Mononuclear cell (primary cell): ENCODE measurements at regions not wholly inside any gene's neighbourhood (a gene's known extent, or its start where the extent isn't known, plus 50 kb on each side); places are given as distances from the start of the nearest gene placed in this dataset.

Experiments used
- H3K27me3 ChIP-seq: 2 replicates; pipeline ENCODE4 v1.6.0; 2011; ENCODE audit warnings: low read length, control low read depth; ENCODE audit not compliant: insufficient read depth
- H3K4me1 ChIP-seq: 2 replicates; pipeline ENCODE4 v1.5.1; 2011; ENCODE audit warnings: mild to moderate bottlenecking, low read length, control low read depth; ENCODE audit not compliant: insufficient read depth
- H3K4me3 ChIP-seq: 2 replicates; pipeline ENCODE4 v1.5.1; 2011; ENCODE audit warnings: mild to moderate bottlenecking, low read length, moderate library complexity
- H3K9me3 ChIP-seq: 2 replicates; pipeline ENCODE4 v1.5.1; 2011; ENCODE audit warnings: low read depth, mild to moderate bottlenecking, control low read depth, low read length

DNA sequence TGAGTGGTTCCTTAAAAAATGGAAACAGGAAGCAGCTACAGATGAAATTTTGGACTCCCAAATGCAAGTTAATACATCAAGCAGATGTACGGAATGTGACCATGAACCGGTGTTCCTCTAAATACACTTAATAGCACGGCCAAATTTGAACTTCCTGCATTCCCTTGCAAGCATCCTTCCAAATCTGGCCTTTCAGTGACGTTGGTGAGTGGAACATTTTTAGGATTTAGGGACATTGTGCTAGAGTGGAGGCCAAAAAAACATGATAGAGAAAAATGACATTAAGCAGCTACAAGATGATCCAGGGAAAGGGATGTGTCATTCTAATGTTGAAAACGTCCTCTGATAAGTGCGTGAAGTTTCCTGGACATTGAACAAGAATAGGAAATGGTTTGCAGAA, 62.1 kb downstream of the CTAGE1 start:
- H3K4me3 ChIP-seq = no peak overlapping the region
- no peaks in the 10 kb centered on the region for H3K9me3 ChIP-seq
- H3K4me1 ChIP-seq = no peaks in the 10 kb centered on the region
- peaks cover 7% of the 10 kb centered on the region for H3K27me3 ChIP-seq

DNA sequence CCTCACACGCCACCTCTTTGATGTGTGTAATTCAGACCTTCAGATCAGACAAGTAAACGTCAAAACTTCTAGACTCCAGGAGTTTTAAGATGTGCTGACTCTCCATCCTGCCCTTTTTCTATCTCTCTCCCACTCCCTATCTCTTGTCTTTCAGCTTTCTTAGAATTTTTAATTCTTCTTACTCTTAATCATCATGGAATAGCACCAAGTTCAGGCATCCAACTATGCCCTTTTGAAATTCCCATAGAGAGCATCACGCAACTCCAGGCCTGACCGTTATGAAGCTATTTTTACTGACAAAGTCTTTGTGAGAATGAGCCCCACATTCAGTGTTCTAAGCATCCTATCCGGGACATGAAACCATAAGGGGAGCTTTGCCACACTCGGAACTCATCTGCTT, 62.6 kb downstream of the CTAGE1 start:
- no peaks in the 10 kb centered on the region for H3K9me3 ChIP-seq
- no peaks in the 10 kb centered on the region for H3K4me1 ChIP-seq
- no peak overlapping the region for H3K4me3 ChIP-seq
- peaks cover 12% of the 10 kb centered on the region for H3K27me3 ChIP-seq

DNA sequence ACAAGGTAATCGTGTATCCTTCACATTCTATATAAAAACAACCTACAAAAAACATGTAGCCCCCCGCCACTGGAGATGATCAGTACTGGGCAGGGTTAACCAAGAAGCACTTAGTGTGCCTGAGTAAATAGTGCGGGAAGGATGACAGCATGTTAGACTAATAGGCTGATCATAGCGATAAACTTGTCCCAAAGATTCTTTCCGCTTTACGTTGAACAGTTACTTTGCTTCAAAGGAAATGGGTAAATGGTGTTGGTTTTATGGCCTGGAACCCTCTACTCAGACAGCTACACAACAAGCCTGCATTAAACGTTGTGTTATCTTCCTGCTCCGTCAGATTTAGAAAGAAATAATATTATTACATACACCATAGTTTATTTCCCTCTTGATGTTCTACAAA, 67.7 kb downstream of the CTAGE1 start:
- Histone ChIP-seq H3K9me3 (no peaks in the 10 kb centered on the region), H3K4me3 (no peak overlapping the region), H3K27me3 (peaks cover 58% of the 10 kb centered on the region), H3K4me1 (peaks cover 19% of the 10 kb centered on the region)

DNA sequence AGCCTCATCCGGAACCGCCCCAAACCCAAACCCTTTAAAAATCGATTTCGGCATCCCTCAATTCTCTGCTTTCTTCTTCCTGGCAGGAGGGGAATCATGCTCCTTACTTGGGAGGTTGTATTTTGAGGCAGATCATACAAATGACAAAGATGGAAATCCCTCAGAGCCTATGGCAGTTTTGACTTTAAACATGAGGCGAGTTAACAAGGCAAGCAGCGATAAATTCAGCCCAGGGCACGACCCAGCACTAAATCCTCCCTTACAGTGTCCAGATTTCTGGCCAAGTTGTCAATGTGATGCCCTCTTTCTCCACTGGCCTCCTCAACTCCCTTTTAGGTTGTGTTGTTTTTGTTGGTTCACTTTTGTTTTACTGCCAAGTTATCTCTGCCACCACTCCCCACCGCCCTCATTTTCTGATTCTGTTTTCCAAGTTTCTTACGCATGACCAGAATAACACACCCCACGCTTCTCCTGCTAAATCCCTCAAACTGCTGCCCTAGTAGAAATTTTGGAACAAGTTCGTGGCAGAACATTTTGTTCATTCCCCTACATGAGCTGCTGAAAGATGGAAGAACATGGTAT, 68.3 kb downstream of the CTAGE1 start:
- H3K27me3 ChIP-seq = peaks cover 58% of the 10 kb centered on the region

DNA sequence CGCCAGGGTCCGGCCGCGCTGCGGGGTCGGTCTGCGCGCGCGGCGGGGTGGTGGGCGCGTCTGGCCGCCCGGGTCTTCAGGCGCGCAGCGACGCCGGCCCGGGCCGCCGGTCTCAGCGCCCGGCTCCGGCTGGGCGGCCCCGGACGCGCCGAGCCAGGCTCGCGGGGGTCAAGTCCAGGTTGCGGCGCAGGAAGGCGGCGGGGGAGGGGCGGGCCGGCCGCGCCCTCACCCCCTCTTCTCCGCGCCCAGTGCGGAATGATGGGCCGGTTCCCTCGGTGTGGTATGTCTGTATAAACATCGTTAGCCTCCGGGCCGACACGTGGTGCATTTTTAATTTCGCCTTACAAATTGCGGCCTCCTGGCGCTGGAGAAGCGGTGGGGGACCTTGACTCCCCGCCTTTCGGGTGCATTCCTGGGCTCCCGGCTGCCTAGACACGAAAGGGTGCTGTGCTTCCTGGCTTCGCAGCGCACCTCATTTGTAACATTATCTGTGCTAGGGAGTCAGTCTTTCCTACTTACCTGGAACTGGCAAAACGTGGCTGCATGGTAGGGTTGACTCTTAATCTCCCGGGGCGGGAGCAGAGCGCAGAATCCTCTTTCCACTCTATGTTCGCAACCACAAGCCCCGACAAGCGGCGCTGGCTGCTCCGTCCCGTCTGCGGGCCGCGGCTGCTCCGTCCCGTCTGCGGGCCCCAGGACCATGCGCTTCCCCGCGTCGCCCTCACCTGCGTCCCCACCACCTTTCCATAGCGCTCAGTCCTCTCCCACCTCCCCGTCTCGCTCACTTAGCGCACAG, 69.0 kb downstream of the CTAGE1 start:
- peaks cover 26% of the 10 kb centered on the region for H3K4me1 ChIP-seq
- H3K9me3 ChIP-seq = no peaks in the 10 kb centered on the region
- peaks cover 58% of the 10 kb centered on the region for H3K27me3 ChIP-seq
- peak overlapping the region; percentile 39 for H3K4me3 ChIP-seq

More for the DNA sequence above, 68.3 kb downstream of the CTAGE1 start:
- Histone ChIP-seq H3K4me3 (peak overlapping the region; percentile 39), H3K4me1 (peaks cover 20% of the 10 kb centered on the region), H3K9me3 (no peaks in the 10 kb centered on the region)

DNA sequence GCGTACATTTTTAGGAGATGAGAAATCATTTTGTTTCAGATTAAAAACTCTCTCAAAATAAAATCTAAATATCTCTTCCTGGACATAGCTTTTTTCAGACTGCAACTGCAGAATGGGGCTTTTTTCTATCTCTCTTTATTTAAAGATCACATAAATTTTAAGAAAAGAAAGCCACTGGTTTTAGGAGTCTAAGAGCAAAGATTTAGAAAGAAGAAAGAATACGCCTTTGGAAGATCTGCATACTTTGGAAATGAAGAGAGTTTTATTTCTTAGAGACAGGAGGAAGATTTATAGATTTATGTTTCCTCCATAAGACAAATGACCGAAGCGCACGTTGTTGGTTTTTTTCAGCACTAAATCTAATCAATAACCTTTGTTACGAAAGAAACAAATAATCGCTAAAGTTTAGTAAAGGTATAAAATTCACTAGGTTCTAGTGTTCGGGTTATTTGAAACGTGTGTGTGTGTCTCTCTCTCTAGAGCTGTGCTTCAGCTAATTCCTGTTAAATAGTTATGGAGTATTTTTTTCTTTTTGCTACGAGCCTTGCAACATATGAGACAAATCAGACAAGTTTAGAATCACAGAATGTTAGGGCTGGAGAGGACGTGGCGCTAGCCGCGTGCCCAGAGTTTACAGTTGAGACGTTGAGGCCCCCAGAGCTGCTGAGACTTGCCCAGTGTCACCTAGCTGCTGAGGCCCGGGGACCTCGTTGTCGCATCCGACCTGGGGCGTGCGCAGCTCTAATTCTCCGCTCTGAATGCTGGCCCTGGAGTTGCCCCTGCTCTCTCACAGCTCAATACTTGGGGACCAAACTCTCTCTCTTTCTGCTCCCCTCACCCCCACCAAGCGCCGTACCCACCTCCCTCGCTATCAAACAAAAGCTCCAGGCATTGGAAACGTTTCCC, 69.9 kb downstream of the CTAGE1 start:
- no peaks in the 10 kb centered on the region for H3K9me3 ChIP-seq
- peaks cover 35% of the 10 kb centered on the region for H3K4me1 ChIP-seq
- H3K27me3 ChIP-seq = peaks cover 58% of the 10 kb centered on the region
- H3K4me3 ChIP-seq = peak overlapping the region; percentile 39

DNA sequence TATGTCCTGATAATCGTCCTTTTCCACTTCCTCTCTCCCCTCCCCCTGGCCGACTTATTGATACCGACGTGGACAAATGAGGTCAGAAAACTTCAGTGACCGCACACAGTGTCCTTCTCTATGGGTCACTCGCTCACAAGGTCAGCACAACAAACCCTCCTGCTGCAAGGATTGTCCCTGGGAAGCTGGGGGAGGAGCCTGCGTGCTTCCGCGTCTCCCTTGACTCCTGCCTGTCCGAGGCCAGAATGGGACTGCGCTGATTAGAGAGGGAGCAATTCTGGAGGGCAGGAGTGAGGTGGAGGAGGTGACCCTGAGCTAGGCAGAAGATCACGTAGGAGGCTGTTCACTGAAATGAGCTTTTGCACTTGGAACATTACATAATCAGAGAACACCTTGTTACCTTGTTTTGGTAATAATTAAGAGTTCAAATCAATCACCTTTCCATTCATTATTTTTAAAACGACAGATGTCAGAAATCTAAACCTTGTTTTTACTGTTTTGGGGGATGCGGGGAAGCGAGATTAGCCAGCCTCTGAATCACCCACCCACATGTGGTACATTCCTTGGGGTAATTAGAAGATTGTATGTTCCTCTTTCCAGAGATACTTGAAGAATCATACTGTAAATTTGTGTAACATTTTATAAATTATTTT, 70.6 kb downstream of the CTAGE1 start:
- Histone ChIP-seq H3K4me3 (peak overlapping the region; percentile 15), H3K9me3 (no peaks in the 10 kb centered on the region), H3K27me3 (peaks cover 58% of the 10 kb centered on the region), H3K4me1 (peaks cover 40% of the 10 kb centered on the region)

DNA sequence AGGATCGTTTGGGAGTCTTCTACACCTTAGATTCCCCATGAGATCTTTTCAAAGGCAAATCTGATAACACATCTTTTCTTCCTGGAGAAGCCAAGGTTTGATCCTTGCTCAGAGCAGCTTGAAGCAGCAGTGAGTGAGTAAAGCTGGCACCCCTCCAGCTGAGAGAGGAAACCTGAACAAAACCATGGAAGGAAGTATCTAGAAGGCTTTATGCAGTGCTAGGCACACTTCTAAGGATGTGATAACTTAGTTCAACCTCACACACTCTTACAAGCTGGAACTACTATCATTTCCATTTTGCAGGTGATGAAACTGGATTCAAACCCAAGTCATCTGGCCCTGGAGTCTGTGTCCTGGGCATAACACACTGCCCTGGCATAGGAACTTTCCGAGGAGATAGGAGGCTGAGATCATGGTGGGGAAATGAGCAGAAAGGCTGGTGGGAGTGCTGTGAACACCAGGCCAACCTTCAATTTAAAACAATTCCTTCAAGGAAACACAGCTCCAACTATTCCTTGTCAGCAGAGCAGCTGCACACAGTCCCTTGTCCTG, 71.2 kb downstream of the CTAGE1 start:
- H3K4me3 ChIP-seq = peak overlapping the region; percentile 15
- peaks cover 43% of the 10 kb centered on the region for H3K4me1 ChIP-seq
- peaks cover 58% of the 10 kb centered on the region for H3K27me3 ChIP-seq

DNA sequence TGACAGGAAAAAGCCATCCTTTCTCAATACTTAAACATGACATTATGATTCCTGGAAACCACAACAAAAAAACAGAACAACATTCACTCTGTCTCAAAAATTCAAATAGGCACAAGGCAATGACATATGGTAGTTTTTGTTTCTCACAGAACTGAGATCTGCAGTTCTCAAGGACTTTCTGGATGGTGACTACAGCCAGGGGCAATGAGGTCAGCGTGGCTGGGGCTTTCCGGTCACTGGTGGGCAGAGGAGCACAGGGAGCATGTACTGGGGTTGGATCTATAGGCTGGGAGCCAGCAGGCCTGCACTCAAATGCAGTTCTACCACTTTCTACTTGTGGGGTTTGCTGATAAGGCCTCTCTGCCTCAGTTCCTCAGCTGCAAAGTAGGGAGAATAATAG, 72.0 kb downstream of the CTAGE1 start:
- peaks cover 47% of the 10 kb centered on the region for H3K4me1 ChIP-seq
- H3K9me3 ChIP-seq = no peaks in the 10 kb centered on the region
- H3K27me3 ChIP-seq = peaks cover 54% of the 10 kb centered on the region
- no peak overlapping the region for H3K4me3 ChIP-seq

More for the DNA sequence above, 71.2 kb downstream of the CTAGE1 start:
- no peaks in the 10 kb centered on the region for H3K9me3 ChIP-seq

DNA sequence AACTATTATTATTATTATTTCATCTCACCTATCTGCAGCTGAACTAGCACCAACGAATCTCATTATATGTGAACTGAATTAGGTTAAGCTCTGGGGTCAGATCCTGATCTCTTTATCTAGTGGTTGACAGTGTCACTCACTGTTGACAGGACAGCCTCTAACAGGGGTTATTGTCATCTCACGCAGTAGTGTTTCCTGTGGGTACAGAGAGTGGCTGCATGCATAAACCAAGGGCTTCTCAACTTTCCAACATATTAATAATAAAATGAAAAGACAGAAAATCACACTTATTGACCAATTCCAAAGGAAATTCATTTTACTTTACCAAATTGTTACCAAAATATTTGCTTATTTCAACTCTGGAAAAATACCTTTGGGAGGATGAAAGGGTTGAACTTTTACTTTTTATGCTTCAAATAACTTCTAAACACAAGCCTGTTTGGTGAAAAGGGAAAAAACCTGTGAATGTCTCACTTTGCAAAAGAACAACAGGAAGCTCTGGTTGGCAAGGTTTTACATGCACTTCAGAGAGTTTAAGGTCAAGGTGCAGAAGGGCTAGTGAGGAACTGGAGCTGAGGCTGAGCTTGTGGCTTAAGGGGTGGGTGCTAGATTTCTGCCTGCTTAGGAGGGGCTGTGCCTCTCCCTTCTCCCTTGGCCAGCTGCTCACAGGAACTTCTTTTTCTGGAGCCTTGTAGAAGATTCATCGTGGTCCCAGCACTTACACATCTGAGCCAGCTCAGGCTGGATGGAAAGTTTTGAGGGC, 72.6 kb downstream of the CTAGE1 start:
- Histone ChIP-seq H3K4me3 (no peak overlapping the region), H3K4me1 (peaks cover 47% of the 10 kb centered on the region), H3K9me3 (no peaks in the 10 kb centered on the region), H3K27me3 (peaks cover 48% of the 10 kb centered on the region)

DNA sequence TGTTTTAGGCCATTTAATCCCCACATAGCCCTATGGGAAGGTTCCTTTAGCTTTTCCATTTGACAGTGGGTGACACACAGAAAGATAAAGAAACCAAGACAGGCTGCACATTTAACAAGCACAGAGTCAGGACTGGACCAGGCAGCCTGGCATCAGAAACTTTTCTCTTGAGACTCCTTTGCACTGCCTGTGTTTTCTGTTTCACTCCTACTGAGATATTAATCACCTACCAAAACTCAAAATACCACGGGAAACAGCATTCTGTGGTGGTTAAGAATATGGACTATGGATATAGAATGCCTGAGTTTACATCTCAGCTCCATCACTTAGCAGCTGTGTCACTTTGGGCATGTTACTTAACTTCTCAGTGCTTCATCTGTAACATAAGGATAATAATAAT, 73.3 kb downstream of the CTAGE1 start:
- no peak overlapping the region for H3K4me3 ChIP-seq
- H3K27me3 ChIP-seq = peaks cover 42% of the 10 kb centered on the region
- H3K4me1 ChIP-seq = peaks cover 47% of the 10 kb centered on the region
- H3K9me3 ChIP-seq = no peaks in the 10 kb centered on the region

DNA sequence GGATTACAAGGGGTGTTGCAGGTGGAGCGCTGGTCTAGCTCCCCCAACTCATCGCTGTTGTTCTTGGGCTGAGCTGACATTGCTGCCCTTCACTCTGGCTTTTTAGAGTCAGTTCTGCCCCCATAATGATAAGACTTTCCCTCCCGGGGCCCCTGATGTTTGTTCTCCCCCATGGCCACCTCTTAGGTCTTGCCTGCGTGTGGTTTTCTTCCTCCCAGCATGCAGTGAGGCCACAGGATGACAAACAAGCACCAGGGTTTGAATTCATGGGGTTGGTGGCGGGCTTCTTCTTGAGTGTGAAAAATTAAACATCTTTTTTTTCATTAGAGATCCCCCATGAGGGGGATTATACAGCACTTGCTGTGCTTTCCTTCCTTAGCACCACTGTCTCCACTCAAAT, 74.1 kb downstream of the CTAGE1 start:
- no peaks in the 10 kb centered on the region for H3K9me3 ChIP-seq
- H3K4me3 ChIP-seq = no peak overlapping the region
- H3K27me3 ChIP-seq = peaks cover 33% of the 10 kb centered on the region
- H3K4me1 ChIP-seq = peaks cover 48% of the 10 kb centered on the region

DNA sequence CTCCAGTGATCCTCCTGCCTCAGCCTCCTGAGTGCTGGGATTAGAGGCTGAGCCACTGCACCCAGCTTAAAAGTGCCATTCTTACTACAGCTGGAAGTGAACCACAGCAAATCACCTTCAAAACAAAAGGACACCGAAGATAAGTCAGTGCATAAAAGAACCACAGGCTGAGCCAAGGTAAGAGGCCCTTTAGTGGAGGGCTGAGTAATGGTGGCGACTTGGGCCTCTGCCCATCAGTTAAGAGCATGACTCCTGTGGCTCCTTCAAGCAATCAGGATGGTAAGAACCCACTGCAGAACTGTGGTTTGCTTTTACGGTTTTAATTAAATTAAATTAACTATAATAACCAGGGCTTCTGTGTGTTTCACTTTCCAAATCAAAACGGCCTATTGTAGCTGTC, 75.1 kb downstream of the CTAGE1 start:
- Histone ChIP-seq H3K27me3 (peaks cover 26% of the 10 kb centered on the region), H3K4me3 (no peak overlapping the region), H3K4me1 (peaks cover 58% of the 10 kb centered on the region), H3K9me3 (no peaks in the 10 kb centered on the region)

DNA sequence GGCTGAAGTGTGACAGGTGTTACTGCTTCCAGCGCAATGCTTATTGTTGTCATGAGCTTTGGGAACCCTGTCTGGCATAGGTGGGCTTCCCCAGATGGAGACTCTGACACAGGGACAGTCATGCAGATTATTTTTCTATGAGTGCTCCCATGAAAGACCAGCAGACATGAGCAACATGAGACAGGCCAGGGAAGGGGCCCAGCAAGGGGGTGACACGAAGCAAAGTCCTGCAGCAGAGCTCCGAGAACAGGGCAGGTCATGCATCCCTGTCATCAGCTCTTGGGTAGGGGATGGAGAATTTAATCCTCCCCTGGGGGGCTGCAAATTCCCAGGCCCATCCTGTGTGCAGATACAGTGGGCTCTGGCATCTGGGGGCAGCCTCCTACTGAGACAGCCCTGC, 77.4 kb downstream of the CTAGE1 start:
- Histone ChIP-seq H3K27me3 (peaks cover 3% of the 10 kb centered on the region), H3K4me1 (peaks cover 47% of the 10 kb centered on the region), H3K9me3 (no peaks in the 10 kb centered on the region), H3K4me3 (no peak overlapping the region)
